ENCODE measurements at regions not wholly inside any gene's neighbourhood (a gene's known extent, or its start where the extent isn't known, plus 50 kb on each side); places are given as distances from the start of the nearest gene placed in this dataset.

DNA sequence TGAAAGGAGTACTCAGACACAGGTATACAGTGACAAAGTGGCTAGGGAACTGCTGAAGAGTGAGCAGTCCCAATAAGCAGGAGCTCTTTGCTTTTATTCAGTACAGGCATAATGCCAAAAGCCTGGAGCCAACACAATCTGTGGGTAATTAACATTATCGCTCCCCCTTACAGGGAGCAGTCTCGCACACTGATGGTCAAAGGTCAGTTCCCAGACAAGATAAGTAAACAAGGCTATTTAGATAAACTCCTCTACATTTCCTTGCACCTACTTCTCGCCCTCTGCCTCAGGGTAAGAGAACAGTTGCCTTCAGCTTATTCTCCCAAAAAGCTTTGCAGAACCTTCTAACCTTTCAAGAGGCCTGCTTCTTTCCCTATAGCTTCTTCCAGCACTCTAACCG, 73.9 kb upstream of the TAF9B start:
- no peak overlapping the region for H3K4me3 ChIP-seq (ENCODE audit: low read length)
- H3K36me3 Mint-ChIP-seq: no peaks in the 10 kb centered on the region
- no peak for DNase-seq
- intact Hi-C loops (cut with micrococcal nuclease): no loop called here
- no peak for ATAC-seq
- no peaks in the 10 kb centered on the region for H3K9me3 ChIP-seq (ENCODE audit: control insufficient read depth, insufficient read depth, low read length)
- 89% methylated on average over 3 of the region's 4 CpGs for WGBS (ENCODE audit: insufficient coverage)
- H3K4me1 Mint-ChIP-seq: no peaks in the 10 kb centered on the region
- H3K27ac ChIP-seq (ENCODE audit: low read length): no peak overlapping the region
- H3K4me1 ChIP-seq (ENCODE audit: control insufficient read depth, insufficient read depth, low read length): no peaks in the 10 kb centered on the region
- H3K27ac Mint-ChIP-seq: no peak overlapping the region
- peaks cover 4 to 7% of the 10 kb centered on the region in 2 donors for H3K9me3 Mint-ChIP-seq
- H3K4me3 Mint-ChIP-seq: no peak overlapping the region
- TF ChIP-seq, protein P1, sequence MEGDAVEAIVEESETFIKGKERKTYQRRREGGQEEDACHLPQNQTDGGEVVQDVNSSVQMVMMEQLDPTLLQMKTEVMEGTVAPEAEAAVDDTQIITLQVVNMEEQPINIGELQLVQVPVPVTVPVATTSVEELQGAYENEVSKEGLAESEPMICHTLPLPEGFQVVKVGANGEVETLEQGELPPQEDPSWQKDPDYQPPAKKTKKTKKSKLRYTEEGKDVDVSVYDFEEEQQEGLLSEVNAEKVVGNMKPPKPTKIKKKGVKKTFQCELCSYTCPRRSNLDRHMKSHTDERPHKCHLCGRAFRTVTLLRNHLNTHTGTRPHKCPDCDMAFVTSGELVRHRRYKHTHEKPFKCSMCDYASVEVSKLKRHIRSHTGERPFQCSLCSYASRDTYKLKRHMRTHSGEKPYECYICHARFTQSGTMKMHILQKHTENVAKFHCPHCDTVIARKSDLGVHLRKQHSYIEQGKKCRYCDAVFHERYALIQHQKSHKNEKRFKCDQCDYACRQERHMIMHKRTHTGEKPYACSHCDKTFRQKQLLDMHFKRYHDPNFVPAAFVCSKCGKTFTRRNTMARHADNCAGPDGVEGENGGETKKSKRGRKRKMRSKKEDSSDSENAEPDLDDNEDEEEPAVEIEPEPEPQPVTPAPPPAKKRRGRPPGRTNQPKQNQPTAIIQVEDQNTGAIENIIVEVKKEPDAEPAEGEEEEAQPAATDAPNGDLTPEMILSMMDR (IDR thresholded peaks at IDR 0.05): no peak
- no peaks in the 10 kb centered on the region for H3K27me3 ChIP-seq (ENCODE audit: control insufficient read depth, insufficient read depth, low read length)
- H3K36me3 ChIP-seq (ENCODE audit: control insufficient read depth, insufficient read depth, low read length): no peaks in the 10 kb centered on the region
- H3K27me3 Mint-ChIP-seq (ENCODE audit: low read depth in 2 of 2): peaks cover 0 to 13% of the 10 kb centered on the region in 2 donors

DNA sequence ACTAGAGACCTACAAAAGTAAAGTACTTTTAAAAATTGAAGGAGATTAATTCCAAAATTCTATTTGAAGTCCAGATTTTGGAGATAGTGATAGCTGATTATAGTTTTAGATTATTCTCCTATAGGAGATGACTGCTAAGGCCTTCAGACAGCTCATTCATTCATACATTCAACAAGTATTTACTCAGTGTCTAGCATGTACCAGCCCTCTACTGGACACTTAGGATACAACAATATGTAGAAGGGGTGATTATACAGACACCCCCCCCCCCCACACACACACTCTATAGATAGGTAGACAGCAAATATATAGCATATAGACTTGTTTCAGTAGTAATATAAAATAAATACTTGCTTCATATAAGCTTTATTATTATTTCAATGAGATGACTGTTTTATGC, 60.4 kb upstream of the TAF9B start:
- Histone ChIP-seq H3K27me3 (ENCODE audit: control insufficient read depth, insufficient read depth, low read length) (no peaks in the 10 kb centered on the region), H3K27ac (ENCODE audit: low read length) (no peak overlapping the region), H3K36me3 (ENCODE audit: control insufficient read depth, insufficient read depth, low read length) (no peaks in the 10 kb centered on the region), H3K4me1 (ENCODE audit: control insufficient read depth, insufficient read depth, low read length) (no peaks in the 10 kb centered on the region), H3K4me3 (ENCODE audit: low read length) (no peak overlapping the region), H3K9me3 (ENCODE audit: control insufficient read depth, insufficient read depth, low read length) (no peaks in the 10 kb centered on the region)
- Mint-ChIP-seq H3K9me3 (no peaks in the 10 kb centered on the region), H3K4me1 (no peaks in the 10 kb centered on the region), H3K4me3 (no peak overlapping the region), H3K27ac (no peak overlapping the region), H3K36me3 (no peaks in the 10 kb centered on the region), H3K27me3 (ENCODE audit: low read depth in 2 of 2) (peaks cover 0 to 8% of the 10 kb centered on the region in 2 donors)
- peak in 2 of 3 donors; percentile 50 to 68 for ATAC-seq
- peak in 1 of 2 donors; percentile 53 for DNase-seq
- TF ChIP-seq, protein P1 (IDR thresholded peaks at IDR 0.05): peak; percentile 22
- intact Hi-C loops (cut with micrococcal nuclease): no loop called here
